HepG2 (cell line): ENCODE measurements at regions not wholly inside any gene's neighbourhood (a gene's known extent, or its start where the extent isn't known, plus 50 kb on each side); places are given as distances from the start of the nearest gene placed in this dataset.

ENCODE experiments used
- CBX2 ChIP-seq, 2 experiments: fragments of 200-600 bp in 1 of 2; sonication (generic); formaldehyde crosslinking in 1 of 2; IDR thresholded peaks; 2 replicates each; pipeline versions ENCODE4 v1.7.0 to v1.8.1; 2018 to 2022; ENCODE audit warnings: low read depth in 2 of 2, low read length in 1 of 2, mild to moderate bottlenecking in 1 of 2, missing genetic modification reagents in 1 of 2
- CENPX ChIP-seq: sonication (generic); formaldehyde crosslinking; IDR thresholded peaks from 2 replicates; pipeline ENCODE4 v1.9.0; 2021; ENCODE audit warnings: mild to moderate bottlenecking, missing genetic modification reagents, moderate library complexity
- CREB1 ChIP-seq, 2 experiments: fragments of 450-650 bp in 1 of 2; IDR thresholded peaks; 2 replicates each; pipeline ENCODE4 v1.6.1; 2016 to 2017; ENCODE audit warnings: control low read depth in 1 of 2, mild to moderate bottlenecking in 1 of 2, missing compliant biosample characterization in 1 of 2, missing genetic modification characterization in 1 of 2
- GABPA ChIP-seq, 2 experiments: IDR thresholded peaks; 2 replicates each; pipeline ENCODE4 v1.6.1; 2011 to 2016; ENCODE audit warnings: low read depth in 2 of 2, low read length in 1 of 2, missing biosample characterization in 1 of 2, missing genetic modification characterization in 1 of 2
- HIVEP1 ChIP-seq: sonication (generic); formaldehyde crosslinking; IDR thresholded peaks from 2 replicates; pipeline ENCODE4 v1.4.0; 2020; ENCODE audit warnings: mild to moderate bottlenecking, missing genetic modification reagents
- HMGXB4 ChIP-seq, 2 experiments: sonication (generic) in 1 of 2; formaldehyde crosslinking in 1 of 2; IDR thresholded peaks; 2 replicates each; pipeline versions ENCODE4 v1.4.0 to v1.6.1; 2018 to 2020; ENCODE audit warnings: missing genetic modification reagents in 2 of 2, borderline replicate concordance in 1 of 2, low read depth in 1 of 2, mild to moderate bottlenecking in 1 of 2, missing biosample characterization in 1 of 2
- HOXD1 ChIP-seq: sonication (generic); formaldehyde crosslinking; IDR thresholded peaks from 2 replicates; pipeline ENCODE4 v1.5.0; 2020; ENCODE audit warnings: missing genetic modification reagents
- KAT7 ChIP-seq: IDR thresholded peaks from 2 replicates; pipeline ENCODE4 v1.6.1; 2018; ENCODE audit warnings: borderline replicate concordance, missing compliant biosample characterization
- MEIS1 ChIP-seq: sonication (generic); formaldehyde crosslinking; IDR thresholded peaks from 2 replicates; pipeline ENCODE4 v1.9.0; 2021; ENCODE audit warnings: mild to moderate bottlenecking, missing genetic modification reagents, moderate library complexity, borderline replicate concordance
- NCOA2 ChIP-seq: sonication (generic); formaldehyde crosslinking; IDR thresholded peaks from 2 replicates; pipeline ENCODE4 v1.8.0; 2022; ENCODE audit warnings: inconsistent platforms
- NR2F1 ChIP-seq, 2 experiments: fragments of 450-650 bp in 1 of 2; formaldehyde crosslinking in 1 of 2; IDR thresholded peaks; 2 replicates each; pipeline versions ENCODE4 v1.5.0 to v1.6.1; 2016 to 2020; ENCODE audit warnings: mild to moderate bottlenecking in 1 of 2, missing compliant biosample characterization in 1 of 2, missing genetic modification reagents in 1 of 2, moderate library complexity in 1 of 2
- RELA ChIP-seq: sonication (generic); formaldehyde crosslinking; IDR thresholded peaks from 2 replicates; pipeline ENCODE4 v1.4.0; 2020; ENCODE audit warnings: missing genetic modification reagents
- TARDBP ChIP-seq: sonication (generic); formaldehyde crosslinking; IDR thresholded peaks from 2 replicates; pipeline ENCODE4 v1.8.0; 2022; ENCODE audit warnings: mild to moderate bottlenecking, missing genetic modification reagents
- THRA ChIP-seq: sonication (generic); formaldehyde crosslinking; IDR thresholded peaks from 2 replicates; pipeline ENCODE4 v1.4.0; 2020; ENCODE audit warnings: missing genetic modification reagents, borderline replicate concordance
- ZBTB26 ChIP-seq: IDR thresholded peaks from 2 replicates; pipeline ENCODE4 v1.6.1; 2016; ENCODE audit warnings: missing compliant biosample characterization, missing genetic modification reagents, borderline replicate concordance
- ZBTB49 ChIP-seq: sonication (generic); formaldehyde crosslinking; IDR thresholded peaks from 2 replicates; pipeline ENCODE4 v1.4.0; 2020; ENCODE audit warnings: missing genetic modification reagents, borderline replicate concordance
- ZGPAT ChIP-seq: IDR thresholded peaks from 2 replicates; pipeline ENCODE4 v1.6.1; 2016; ENCODE audit warnings: mild to moderate bottlenecking
- ZNF24 ChIP-seq: fragments of 450-650 bp; IDR thresholded peaks from 2 replicates; pipeline ENCODE4 v1.6.1; 2017; ENCODE audit warnings: antibody characterized with exemption, mild to moderate bottlenecking
- ZNF572 ChIP-seq: sonication (generic); formaldehyde crosslinking; IDR thresholded peaks from 2 replicates; pipeline ENCODE4 v1.5.1; 2020; ENCODE audit warnings: mild to moderate bottlenecking, missing genetic modification reagents
- ZNF614 ChIP-seq: IDR thresholded peaks from 2 replicates; pipeline ENCODE4 v1.6.1; 2018; ENCODE audit warnings: missing biosample characterization, missing genetic modification reagents, inconsistent platforms, borderline replicate concordance
- ZNF761 ChIP-seq: sonication (generic); formaldehyde crosslinking; conservative IDR thresholded peaks from 2 replicates; pipeline ENCODE4 v1.4.0; 2020; ENCODE audit warnings: mild to moderate bottlenecking, missing genetic modification reagents

GRCh38 chr5:88128813-88129212, 139.8 kb downstream of the TMEM161B start (continued):
- 0 out of 2 replicates have a peak, but pooled peaks have one; percentile 15 for TF ChIP-seq THRA (CRISPR knock-in tag)
- no peak for TF ChIP-seq HIVEP1 (CRISPR knock-in tag)
- TF ChIP-seq NCOA2, result peak; percentile 83
- TF ChIP-seq CBX2 (IDR thresholded peaks at IDR 0.05; ENCODE audit: low read depth, low read length), result no peak
- no peak for TF ChIP-seq CBX2 (CRISPR knock-in tag; IDR thresholded peaks at IDR 0.05; ENCODE audit: low read depth)
- TF ChIP-seq ZNF572, result no peak
- no peak for TF ChIP-seq GABPA (IDR thresholded peaks at IDR 0.05; ENCODE audit: low read depth, low read length)
- TF ChIP-seq GABPA (CRISPR knock-in tag; IDR thresholded peaks at IDR 0.05; ENCODE audit: low read depth), result no peak
- TF ChIP-seq ZBTB26 (CRISPR knock-in tag), result no peak
- 0 out of 2 replicates have a peak, but pooled peaks have one; percentile 46 for TF ChIP-seq TARDBP (CRISPR knock-in tag)
- no peak for TF ChIP-seq CENPX (CRISPR knock-in tag)
- TF ChIP-seq NR2F1 (CRISPR knock-in tag; IDR thresholded peaks at IDR 0.05), result peak; percentile 38 to 67; a peak in 3 of 4 replicates
- TF ChIP-seq CREB1 (IDR thresholded peaks at IDR 0.05), result no peak
- peak; percentile 64 for TF ChIP-seq CREB1 (CRISPR knock-in tag; IDR thresholded peaks at IDR 0.05)
- 0 out of 4 replicates have a peak, but pooled peaks of 1 of the 2 experiments have one; percentile 32 for TF ChIP-seq HMGXB4 (CRISPR knock-in tag; IDR thresholded peaks at IDR 0.05; ENCODE audit: borderline replicate concordance in 1 of 2, low read depth in 1 of 2)
- TF ChIP-seq ZGPAT (CRISPR knock-in tag), result peak; percentile 82
- peak; percentile 59; the same call in 1 of the 2 replicates for TF ChIP-seq ZNF24
- TF ChIP-seq RELA (CRISPR knock-in tag), result no peak
- no peak for TF ChIP-seq KAT7 (CRISPR knock-in tag)
- peak; percentile 94 for TF ChIP-seq ZNF614
- TF ChIP-seq ZNF761, result no peak
- no peak for TF ChIP-seq MEIS1 (CRISPR knock-in tag)
- no peak for TF ChIP-seq ZBTB49 (CRISPR knock-in tag)
- TF ChIP-seq HOXD1 (CRISPR knock-in tag), result no peak
